GM12875 (cell line): ENCODE measurements at regions not wholly inside any gene's neighbourhood (a gene's known extent, or its start where the extent isn't known, plus 50 kb on each side); places are given as distances from the start of the nearest gene placed in this dataset.

Experiments
- H3K4me3 ChIP-seq: one replicate; pipeline ENCODE4 v1.5.1; 2011; ENCODE audit warnings: low read depth, low read length, control low read depth
- TF ChIP-seq, protein P1 (sequence below): IDR thresholded peaks from 2 replicates; pipeline ENCODE4 v1.5.1; 2011; ENCODE audit warnings: low read depth, mild to moderate bottlenecking, control low read depth, inconsistent platforms, low read length, moderate library complexity, borderline replicate concordance; ENCODE audit not compliant: insufficient read depth

DNA sequence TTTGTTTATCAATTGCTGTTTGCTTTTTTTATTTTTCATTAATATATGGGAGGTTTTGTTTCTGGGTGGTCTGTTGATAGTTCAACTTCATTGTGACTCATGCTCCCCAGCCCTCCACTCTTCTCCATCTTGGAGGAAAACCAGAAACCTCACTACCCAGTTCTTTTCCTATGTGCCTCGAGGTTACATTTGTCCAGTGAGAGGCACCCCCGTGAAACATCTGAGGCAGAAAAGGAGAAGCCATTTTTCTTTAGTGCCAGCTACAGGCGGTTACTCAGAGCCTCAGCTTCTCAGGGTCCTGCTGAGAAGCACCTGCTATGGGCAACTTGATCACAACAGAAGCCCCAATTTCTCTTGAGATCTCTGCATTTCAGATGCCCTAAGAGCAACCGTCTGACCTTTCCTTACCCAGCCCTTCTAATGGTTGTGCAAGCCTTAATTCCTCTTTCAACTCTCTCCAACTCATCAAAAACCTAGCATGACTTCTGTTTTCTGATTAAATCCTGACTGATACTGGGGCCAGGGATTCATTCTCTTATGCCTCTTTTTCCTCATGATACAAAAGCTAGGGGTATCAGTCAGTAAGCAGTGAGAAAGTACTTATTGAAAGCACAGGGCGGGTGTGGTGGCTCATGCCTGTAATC lies 144.6 kb downstream of the ELOVL4 start:
- TF ChIP-seq, protein P1, sequence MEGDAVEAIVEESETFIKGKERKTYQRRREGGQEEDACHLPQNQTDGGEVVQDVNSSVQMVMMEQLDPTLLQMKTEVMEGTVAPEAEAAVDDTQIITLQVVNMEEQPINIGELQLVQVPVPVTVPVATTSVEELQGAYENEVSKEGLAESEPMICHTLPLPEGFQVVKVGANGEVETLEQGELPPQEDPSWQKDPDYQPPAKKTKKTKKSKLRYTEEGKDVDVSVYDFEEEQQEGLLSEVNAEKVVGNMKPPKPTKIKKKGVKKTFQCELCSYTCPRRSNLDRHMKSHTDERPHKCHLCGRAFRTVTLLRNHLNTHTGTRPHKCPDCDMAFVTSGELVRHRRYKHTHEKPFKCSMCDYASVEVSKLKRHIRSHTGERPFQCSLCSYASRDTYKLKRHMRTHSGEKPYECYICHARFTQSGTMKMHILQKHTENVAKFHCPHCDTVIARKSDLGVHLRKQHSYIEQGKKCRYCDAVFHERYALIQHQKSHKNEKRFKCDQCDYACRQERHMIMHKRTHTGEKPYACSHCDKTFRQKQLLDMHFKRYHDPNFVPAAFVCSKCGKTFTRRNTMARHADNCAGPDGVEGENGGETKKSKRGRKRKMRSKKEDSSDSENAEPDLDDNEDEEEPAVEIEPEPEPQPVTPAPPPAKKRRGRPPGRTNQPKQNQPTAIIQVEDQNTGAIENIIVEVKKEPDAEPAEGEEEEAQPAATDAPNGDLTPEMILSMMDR, result no peak
- H3K4me3 ChIP-seq, result no peak overlapping the region

DNA sequence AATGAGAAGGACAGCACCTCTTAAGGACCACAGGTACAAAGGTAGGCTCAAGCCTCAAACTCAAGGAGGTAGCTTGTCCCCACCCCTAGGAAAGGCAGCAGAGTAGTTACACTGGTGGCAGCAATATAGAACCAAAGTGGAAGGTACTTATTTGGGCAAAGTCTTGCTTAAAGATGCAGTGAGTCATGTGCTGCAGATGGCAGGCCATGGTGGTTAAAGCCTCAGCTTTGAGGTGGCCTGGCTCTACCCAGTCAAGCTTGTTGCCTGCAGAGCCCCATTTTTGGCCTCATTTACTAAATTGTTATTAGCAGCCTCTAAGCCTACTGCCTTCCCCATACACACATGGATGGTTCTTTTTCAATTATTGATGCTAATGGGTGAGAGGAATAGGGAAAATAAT lies 146.0 kb downstream of the ELOVL4 start:
- no peak overlapping the region for H3K4me3 ChIP-seq
- TF ChIP-seq, protein P1, result no peak

DNA sequence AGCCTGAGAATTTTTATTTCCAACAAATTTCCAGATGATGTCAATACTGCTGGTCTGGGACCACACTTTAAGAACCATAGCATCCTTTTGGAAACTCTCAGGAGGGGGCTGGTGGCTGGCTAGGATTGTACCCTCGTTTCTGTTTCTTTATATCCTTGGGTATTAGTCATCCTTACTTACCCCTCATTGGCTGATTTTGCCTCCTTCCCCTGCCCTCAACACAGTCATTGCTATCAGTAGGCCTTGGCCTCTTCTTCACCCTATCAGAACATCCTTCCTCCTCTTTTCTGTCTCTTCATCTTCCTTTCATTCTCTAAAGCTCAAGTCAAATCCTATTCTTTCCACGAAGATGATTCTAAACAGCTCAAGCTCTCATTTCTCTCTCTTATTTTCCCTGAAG lies 148.5 kb downstream of the ELOVL4 start:
- no peak overlapping the region for H3K4me3 ChIP-seq
- TF ChIP-seq, protein P1, result no peak

DNA sequence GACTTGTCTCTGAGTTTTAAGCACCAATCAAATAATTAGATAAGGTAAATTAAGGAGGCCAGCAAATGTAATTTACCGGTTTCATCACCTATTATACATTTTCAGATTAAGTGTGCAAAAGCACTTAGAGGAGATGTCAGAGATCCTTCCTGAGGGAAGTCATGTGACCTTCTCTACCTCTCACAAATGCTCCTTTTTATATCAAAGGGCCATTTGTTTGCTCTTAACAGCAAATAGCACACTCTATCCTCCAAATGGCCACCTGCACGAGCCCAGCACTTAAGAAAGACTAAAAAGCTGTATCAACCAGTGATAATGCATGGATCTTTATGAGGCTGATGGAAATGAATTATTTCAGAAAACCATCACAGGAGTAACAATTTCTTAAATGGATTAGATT lies 149.4 kb downstream of the ELOVL4 start:
- TF ChIP-seq, protein P1, result no peak
- no peak overlapping the region for H3K4me3 ChIP-seq

DNA sequence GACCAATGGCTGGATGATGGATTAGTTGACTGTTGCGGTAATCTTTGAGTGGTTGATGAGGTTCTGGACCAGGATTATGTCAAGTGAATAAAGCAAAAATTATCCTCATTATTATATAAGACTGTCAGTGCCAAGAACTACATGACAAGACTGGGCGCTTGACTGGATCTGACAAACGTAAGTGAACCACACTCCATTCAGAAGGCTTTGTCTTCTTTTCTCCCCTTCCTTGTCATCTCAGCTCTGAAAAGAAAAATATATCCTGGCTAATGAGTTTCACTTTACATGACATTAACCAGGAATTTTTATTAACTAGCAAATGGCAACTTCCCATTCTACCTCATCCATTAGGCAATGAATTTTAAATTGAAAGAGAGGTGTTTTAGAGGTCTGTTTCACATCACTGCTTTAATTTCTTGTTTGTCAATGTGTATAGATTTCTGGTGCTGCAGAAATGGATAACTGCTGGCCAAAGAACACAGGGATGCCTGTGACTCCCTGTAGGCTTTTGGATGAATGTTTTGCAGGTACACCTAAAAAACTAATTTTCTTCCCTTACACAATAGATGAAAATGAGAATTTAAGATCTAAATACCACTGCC lies 150.1 kb downstream of the ELOVL4 start:
- TF ChIP-seq, protein P1, result no peak

DNA sequence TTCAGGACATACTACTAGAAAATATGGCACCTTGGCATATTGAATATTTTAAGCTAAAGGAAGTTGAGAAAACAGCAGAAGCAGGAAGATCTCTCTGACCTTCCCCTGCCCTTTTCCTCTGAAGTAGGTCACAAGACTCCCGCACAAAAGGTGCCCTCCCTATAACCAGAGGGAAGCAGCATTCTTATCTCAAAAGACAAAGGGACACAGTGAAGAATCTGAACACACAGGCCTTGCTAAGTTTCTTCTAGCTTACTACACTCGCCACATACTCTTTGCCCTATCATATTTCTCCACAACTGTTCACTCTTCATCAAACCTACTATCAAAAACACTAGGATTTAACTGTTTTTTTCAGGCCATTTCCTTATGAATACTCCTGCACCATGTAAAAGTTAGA lies 151.2 kb downstream of the ELOVL4 start:
- TF ChIP-seq, protein P1, result no peak

More for the DNA sequence above, 150.1 kb downstream of the ELOVL4 start:
- no peak overlapping the region for H3K4me3 ChIP-seq

DNA sequence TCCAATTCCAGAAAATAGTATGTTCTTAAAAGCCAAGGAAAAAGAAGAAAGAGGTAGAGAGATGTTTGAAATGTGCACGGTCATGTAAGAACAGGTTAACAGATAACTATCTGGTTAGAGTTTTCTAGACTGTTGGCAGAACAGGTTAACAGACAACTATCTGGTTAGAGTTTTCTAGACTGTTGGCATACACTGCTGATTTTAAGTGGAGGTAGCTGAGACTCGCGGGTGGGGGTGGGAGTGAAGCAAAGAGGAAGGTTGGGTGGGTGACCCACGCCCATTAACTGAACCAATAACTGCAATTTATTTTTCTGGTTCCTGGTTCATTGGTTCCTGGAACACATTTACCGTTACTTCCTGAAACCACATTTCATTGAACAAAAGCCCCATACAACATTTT lies 157.5 kb downstream of the ELOVL4 start:
- TF ChIP-seq, protein P1, result no peak
- H3K4me3 ChIP-seq, result no peak overlapping the region

More for the DNA sequence above, 151.2 kb downstream of the ELOVL4 start:
- H3K4me3 ChIP-seq, result no peak overlapping the region
